K562 (cell line): ENCODE measurements at regions not wholly inside any gene's neighbourhood (a gene's known extent, or its start where the extent isn't known, plus 50 kb on each side); places are given as distances from the start of the nearest gene placed in this dataset.

Experiments
- ATAC-seq: fragments of 200-7000 bp; cut with Tn5 transposase; 3 replicates; pipeline ENCODE4 v1.9.1; 2020; ENCODE audit warnings: moderate library complexity
- BruUV-seq: library from RNA; stranded (reverse); fragments of 400-500 nt; replicated peaks from 2 replicates; lab custom pipeline; 2021; lab: Mats Ljungman, UMichigan
- CTCF ChIA-PET: fragments of 300-600 bp; formaldehyde crosslinking; extraction: SDS; loops from one replicate; lab custom pipeline; 2021; ENCODE audit warnings: low intra/inter-chr PET ratio; lab: Yijun Ruan, JAX
- POLR2A ChIA-PET: fragments of 300-600, 350-650 bp; sonication (Branson Sonifier 250); formaldehyde crosslinking; extraction: SDS; loops from one replicate; lab custom pipeline; 2021; ENCODE audit warnings: antibody characterized with exemption, inconsistent platforms; lab: Yijun Ruan, JAX
- DNase-seq, 4 experiments: peaks; one replicate each; pipeline versions ENCODE4 v3.0.0 to v3.0.0-alpha.2; 2011 to 2018; ENCODE audit warnings: low spot score in 3 of 4, mixed read lengths in 3 of 4; ENCODE audit errors: extremely low read depth in 1 of 4
- FAIRE-seq: peaks from 2 replicates; lab custom pipeline; 2011; peaks lifted over from hg19 to GRCh38; lab: Jason Lieb, UNC
- H2AFZ ChIP-seq: 2 replicates; pipeline ENCODE4 v1.6.0; 2011; ENCODE audit warnings: low read depth, low read length, control low read depth, inconsistent platforms
- H3K27ac ChIP-seq: fragments of 200-600 bp; 3 replicates; pipeline ENCODE4 v1.8.0; 2011; ENCODE audit warnings: low read depth, mild to moderate bottlenecking, control low read depth, inconsistent platforms, low read length, moderate library complexity, mixed read lengths; ENCODE audit errors: extremely low read depth
- H3K27me3 ChIP-seq, 2 experiments: fragments of 300-600 bp in 1 of 2; 2 replicates in 1 of 2; 3 replicates in 1 of 2; pipeline versions ENCODE4 v1.6.0 to v1.8.0; 2011; ENCODE audit warnings: inconsistent platforms in 2 of 2, low read length in 2 of 2, mild to moderate bottlenecking in 1 of 2, mixed read lengths in 1 of 2, moderate library complexity in 1 of 2; ENCODE audit not compliant: control insufficient read depth in 2 of 2, insufficient read depth in 2 of 2
- H3K36me3 ChIP-seq: fragments of 300-600 bp; 3 replicates; pipeline ENCODE4 v1.8.0; 2011; ENCODE audit warnings: mild to moderate bottlenecking, low read length, inconsistent platforms; ENCODE audit not compliant: control insufficient read depth, insufficient read depth
- H3K4me1 ChIP-seq, 2 experiments: fragments of 200-600 bp in 1 of 2; replicated peaks in 1 of 2; 2 replicates in 1 of 2; 3 replicates in 1 of 2; pipeline versions ENCODE4 v1.5.1 to v1.8.0; 2011; ENCODE audit warnings: inconsistent platforms in 2 of 2, low read length in 2 of 2, mild to moderate bottlenecking in 1 of 2, mixed read lengths in 1 of 2, moderate library complexity in 1 of 2; ENCODE audit not compliant: control insufficient read depth in 2 of 2, insufficient read depth in 2 of 2
- H3K4me2 ChIP-seq: 2 replicates; pipeline ENCODE4 v1.6.1; 2011; ENCODE audit warnings: low read length, control low read depth, inconsistent platforms, mixed read lengths; ENCODE audit not compliant: insufficient read depth
- H3K4me3 ChIP-seq: fragments of 200-600 bp; sonication (generic), shearing (Covaris generic); 2 replicates; pipeline ENCODE4 v1.5.1; 2016; ENCODE audit warnings: control low read depth, inconsistent platforms
- H3K79me2 ChIP-seq: fragments of 200-600 bp; 3 replicates; pipeline ENCODE4 v1.8.0; 2011; ENCODE audit warnings: low read length, inconsistent platforms; ENCODE audit not compliant: control insufficient read depth, insufficient read depth
- H3K9ac ChIP-seq, 2 experiments: 2 replicates each; pipeline versions ENCODE4 v1.6.0 to v1.6.1; 2011; ENCODE audit warnings: low read depth in 2 of 2, low read length in 2 of 2, control low read depth in 1 of 2, inconsistent platforms in 1 of 2, mild to moderate bottlenecking in 1 of 2, mixed read lengths in 1 of 2; ENCODE audit not compliant: insufficient read depth in 1 of 2
- H3K9me1 ChIP-seq: one replicate; pipeline ENCODE4 v1.6.0; 2011; ENCODE audit warnings: inconsistent platforms, mild to moderate bottlenecking, low read length, moderate library complexity; ENCODE audit not compliant: control insufficient read depth, insufficient read depth
- H3K9me3 ChIP-seq: replicated peaks from 2 replicates; pipeline ENCODE4 v1.5.1; 2011; ENCODE audit warnings: low read depth, low read length, inconsistent platforms; ENCODE audit not compliant: control insufficient read depth, insufficient read depth
- H4K20me1 ChIP-seq: replicated peaks from 2 replicates; pipeline ENCODE4 v1.6.1; 2011; ENCODE audit warnings: low read length, inconsistent platforms, mixed read lengths; ENCODE audit not compliant: control insufficient read depth, insufficient read depth
- CREM ChIP-seq: IDR thresholded peaks from 2 replicates; pipeline ENCODE4 v1.6.1; 2014; ENCODE audit warnings: antibody characterized with exemption, low read depth
- EHMT2 ChIP-seq: fragments of 450-650 bp; IDR thresholded peaks from 2 replicates; pipeline ENCODE4 v1.6.1; 2018; ENCODE audit warnings: antibody characterized with exemption
- ETV6 ChIP-seq, 3 experiments: fragments of 150-350 bp in 1 of 3; sonication (generic) in 1 of 3; formaldehyde crosslinking in 1 of 3; IDR thresholded peaks; 2 replicates each; pipeline versions ENCODE4 v1.6.1 to v1.8.0; 2014 to 2022; ENCODE audit warnings: borderline replicate concordance in 2 of 3, low read depth in 2 of 3, antibody characterized with exemption in 1 of 3, low read length in 1 of 3, mild to moderate bottlenecking in 1 of 3, missing genetic modification reagents in 1 of 3
- HNRNPUL1 ChIP-seq: fragments of 200-400 bp; formaldehyde crosslinking; IDR thresholded peaks from 2 replicates; pipeline ENCODE4 v1.6.1; 2017; ENCODE audit warnings: low read length
- MEF2A ChIP-seq: IDR thresholded peaks from 2 replicates; pipeline ENCODE4 v1.6.1; 2011; ENCODE audit warnings: low read depth, mild to moderate bottlenecking, low read length, moderate library complexity; ENCODE audit not compliant: control insufficient read depth
- POLR2AphosphoS5 ChIP-seq: IDR thresholded peaks from 2 replicates; pipeline ENCODE4 v1.6.1; 2011; ENCODE audit warnings: mild to moderate bottlenecking, low read depth, low read length, moderate library complexity; ENCODE audit not compliant: control insufficient read depth, insufficient read depth
- PPARD ChIP-seq: fragments of 250-450 bp; sonication (Bioruptor Pico); IDR thresholded peaks from 2 replicates; pipeline ENCODE4 v1.8.0; 2022; ENCODE audit warnings: inconsistent platforms, mild to moderate bottlenecking, moderate library complexity
- RBM15 ChIP-seq: fragments of 200-400 bp; formaldehyde crosslinking; IDR thresholded peaks from 2 replicates; pipeline ENCODE4 v1.6.1; 2018; ENCODE audit warnings: mild to moderate bottlenecking, low read length, moderate library complexity; ENCODE audit not compliant: insufficient read depth
- TSC22D4 ChIP-seq: fragments of 450-650 bp; IDR thresholded peaks from 2 replicates; pipeline ENCODE4 v1.6.1; 2016; ENCODE audit warnings: missing genetic modification characterization, missing biosample characterization, control low read depth
- ZNF12 ChIP-seq: sonication (generic); formaldehyde crosslinking; IDR thresholded peaks from 2 replicates; pipeline ENCODE4 v1.4.0; 2020; ENCODE audit warnings: mild to moderate bottlenecking, missing genetic modification reagents
- ZNF146 ChIP-seq: IDR thresholded peaks from one replicate; pipeline ENCODE4 v1.6.1; 2018; ENCODE audit warnings: missing compliant biosample characterization; ENCODE audit not compliant: unreplicated experiment
- ZNF347 ChIP-seq: fragments of 450-650 bp; formaldehyde crosslinking; IDR thresholded peaks from 2 replicates; pipeline ENCODE4 v1.4.0; 2020; ENCODE audit warnings: low read depth, mild to moderate bottlenecking, moderate library complexity
- ZNF551 ChIP-seq: fragments of 250-450 bp; sonication (Bioruptor Pico); IDR thresholded peaks from 2 replicates; pipeline ENCODE4 v1.5.0; 2021; ENCODE audit warnings: mild to moderate bottlenecking, moderate library complexity
- ZNF57 ChIP-seq: fragments of 450-650 bp; formaldehyde crosslinking; IDR thresholded peaks from 2 replicates; pipeline ENCODE4 v1.4.0; 2020; ENCODE audit warnings: mild to moderate bottlenecking, moderate library complexity
- WGBS: fragments of 100-300 bp; shearing (Covaris generic); methylation state at CpG from one replicate; pipeline ENCODE4 v1.1.6; 2016; ENCODE audit warnings: low coverage, mixed read lengths; ENCODE audit not compliant: insufficient coverage; ENCODE audit errors: missing lambda C conversion rate; 5-methylcytosine and 5-hydroxymethylcytosine counted together
- in situ Hi-C: fragments of 300-500 bp; cut with MboI; formaldehyde crosslinking; loops from 4 replicates; pipeline ENCODE4 v1.15.0; 2018; ENCODE audit warnings: inconsistent platforms, mixed read lengths
- intact Hi-C: fragments of 100-400 bp; cut with micrococcal nuclease; formaldehyde crosslinking; loops from 2 replicates; pipeline ENCODE4 v1.14.2; 2022
- TF ChIP-seq, protein P1 (sequence below): fragments of 200-400 bp; formaldehyde crosslinking; IDR thresholded peaks from 2 replicates; pipeline ENCODE4 v1.6.1; 2017; ENCODE audit warnings: mild to moderate bottlenecking, low read depth, low read length, moderate library complexity
- TF ChIP-seq, protein P2 (sequence below): fragments of 450-650 bp; formaldehyde crosslinking; IDR thresholded peaks from 2 replicates; pipeline ENCODE4 v1.4.0; 2020; ENCODE audit warnings: mild to moderate bottlenecking, mixed read lengths
- TF ChIP-seq, protein P3 (sequence below): fragments of 150-350 bp; conservative IDR thresholded peaks from 2 replicates; pipeline ENCODE4 v1.6.1; 2014; ENCODE audit warnings: low read length

DNA sequence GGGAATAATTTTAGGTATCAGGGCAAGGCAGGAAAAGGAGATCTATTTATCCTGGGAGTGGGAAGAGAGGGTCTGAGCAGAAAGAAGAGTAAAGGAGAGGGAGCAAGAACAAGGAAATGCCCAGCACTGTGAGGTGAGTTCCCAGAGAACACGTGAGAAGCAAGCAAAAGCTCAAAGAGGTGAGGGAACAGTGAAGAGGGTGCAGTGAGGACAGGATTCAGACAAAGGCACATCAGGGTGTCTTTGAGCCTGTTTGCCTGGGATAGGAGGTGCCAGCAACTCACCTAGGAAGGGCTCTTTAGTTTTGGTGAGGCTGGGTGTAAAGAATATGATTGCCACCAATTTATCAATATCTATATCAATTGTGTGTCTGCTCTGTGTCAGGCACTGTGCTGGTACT, 88.9 kb upstream of the NRXN3 start:
- Histone ChIP-seq H3K4me2 (no peak overlapping the region), H4K20me1 (no peaks in the 10 kb centered on the region), H3K27ac (no peak overlapping the region), H3K4me3 (no peak overlapping the region), H3K4me1 (no peaks in the 10 kb centered on the region), H3K36me3 (no peaks in the 10 kb centered on the region), H3K27me3 (peaks cover 0 to 4% of the 10 kb centered on the region in 2 experiments; a peak in 1 of 5 replicates), H3K9me1 (no peaks in the 10 kb centered on the region), H3K9me3 (no peaks in the 10 kb centered on the region), H2AFZ (no peak overlapping the region), H3K79me2 (no peaks in the 10 kb centered on the region), H3K9ac (no peak overlapping the region)
- ChIA-PET CTCF (no interaction called here), POLR2A (interaction anchor here (0.5 kb wide), 1 partner anchor 74 kb away, joined by 3 read pairs; no protein-coding TSS in a partner anchor)
- in situ Hi-C loops = no loop called here
- no TSS peak for BruUV-seq
- no peak for DNase-seq
- intact Hi-C loops = no loop called here
- WGBS = 0% methylated on average over 1 of the region's 1 CpG
- no peak for ATAC-seq
- no peak for FAIRE-seq
- TF ChIP-seq ZNF57 (CRISPR knock-in tag) (no peak), PPARD (no peak), CREM (no peak), ZNF146 (CRISPR knock-in tag) (no peak), EHMT2 (no peak), ZNF347 (no peak), ETV6 (IDR thresholded peaks at IDR 0.05; ENCODE audit: borderline replicate concordance in 1 of 2, low read depth in 2 of 2, low read length in 1 of 2) (no peak), ETV6 (CRISPR knock-in tag; IDR thresholded peaks at IDR 0.05; ENCODE audit: borderline replicate concordance) (no peak), ZNF12 (CRISPR knock-in tag) (no peak), MEF2A (no peak), RBM15 (no peak), HNRNPUL1 (no peak), ZNF551 (CRISPR knock-in tag) (no peak), POLR2AphosphoS5 (no peak), TSC22D4 (tag) (no peak)
- TF ChIP-seq, protein P1, sequence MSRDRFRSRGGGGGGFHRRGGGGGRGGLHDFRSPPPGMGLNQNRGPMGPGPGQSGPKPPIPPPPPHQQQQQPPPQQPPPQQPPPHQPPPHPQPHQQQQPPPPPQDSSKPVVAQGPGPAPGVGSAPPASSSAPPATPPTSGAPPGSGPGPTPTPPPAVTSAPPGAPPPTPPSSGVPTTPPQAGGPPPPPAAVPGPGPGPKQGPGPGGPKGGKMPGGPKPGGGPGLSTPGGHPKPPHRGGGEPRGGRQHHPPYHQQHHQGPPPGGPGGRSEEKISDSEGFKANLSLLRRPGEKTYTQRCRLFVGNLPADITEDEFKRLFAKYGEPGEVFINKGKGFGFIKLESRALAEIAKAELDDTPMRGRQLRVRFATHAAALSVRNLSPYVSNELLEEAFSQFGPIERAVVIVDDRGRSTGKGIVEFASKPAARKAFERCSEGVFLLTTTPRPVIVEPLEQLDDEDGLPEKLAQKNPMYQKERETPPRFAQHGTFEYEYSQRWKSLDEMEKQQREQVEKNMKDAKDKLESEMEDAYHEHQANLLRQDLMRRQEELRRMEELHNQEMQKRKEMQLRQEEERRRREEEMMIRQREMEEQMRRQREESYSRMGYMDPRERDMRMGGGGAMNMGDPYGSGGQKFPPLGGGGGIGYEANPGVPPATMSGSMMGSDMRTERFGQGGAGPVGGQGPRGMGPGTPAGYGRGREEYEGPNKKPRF = no peak
- TF ChIP-seq, protein P2, sequence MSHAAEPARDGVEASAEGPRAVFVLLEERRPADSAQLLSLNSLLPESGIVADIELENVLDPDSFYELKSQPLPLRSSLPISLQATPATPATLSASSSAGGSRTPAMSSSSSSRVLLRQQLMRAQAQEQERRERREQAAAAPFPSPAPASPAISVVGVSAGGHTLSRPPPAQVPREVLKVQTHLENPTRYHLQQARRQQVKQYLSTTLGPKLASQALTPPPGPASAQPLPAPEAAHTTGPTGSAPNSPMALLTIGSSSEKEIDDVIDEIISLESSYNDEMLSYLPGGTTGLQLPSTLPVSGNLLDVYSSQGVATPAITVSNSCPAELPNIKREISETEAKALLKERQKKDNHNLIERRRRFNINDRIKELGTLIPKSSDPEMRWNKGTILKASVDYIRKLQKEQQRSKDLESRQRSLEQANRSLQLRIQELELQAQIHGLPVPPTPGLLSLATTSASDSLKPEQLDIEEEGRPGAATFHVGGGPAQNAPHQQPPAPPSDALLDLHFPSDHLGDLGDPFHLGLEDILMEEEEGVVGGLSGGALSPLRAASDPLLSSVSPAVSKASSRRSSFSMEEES = no peak
- TF ChIP-seq, protein P3, sequence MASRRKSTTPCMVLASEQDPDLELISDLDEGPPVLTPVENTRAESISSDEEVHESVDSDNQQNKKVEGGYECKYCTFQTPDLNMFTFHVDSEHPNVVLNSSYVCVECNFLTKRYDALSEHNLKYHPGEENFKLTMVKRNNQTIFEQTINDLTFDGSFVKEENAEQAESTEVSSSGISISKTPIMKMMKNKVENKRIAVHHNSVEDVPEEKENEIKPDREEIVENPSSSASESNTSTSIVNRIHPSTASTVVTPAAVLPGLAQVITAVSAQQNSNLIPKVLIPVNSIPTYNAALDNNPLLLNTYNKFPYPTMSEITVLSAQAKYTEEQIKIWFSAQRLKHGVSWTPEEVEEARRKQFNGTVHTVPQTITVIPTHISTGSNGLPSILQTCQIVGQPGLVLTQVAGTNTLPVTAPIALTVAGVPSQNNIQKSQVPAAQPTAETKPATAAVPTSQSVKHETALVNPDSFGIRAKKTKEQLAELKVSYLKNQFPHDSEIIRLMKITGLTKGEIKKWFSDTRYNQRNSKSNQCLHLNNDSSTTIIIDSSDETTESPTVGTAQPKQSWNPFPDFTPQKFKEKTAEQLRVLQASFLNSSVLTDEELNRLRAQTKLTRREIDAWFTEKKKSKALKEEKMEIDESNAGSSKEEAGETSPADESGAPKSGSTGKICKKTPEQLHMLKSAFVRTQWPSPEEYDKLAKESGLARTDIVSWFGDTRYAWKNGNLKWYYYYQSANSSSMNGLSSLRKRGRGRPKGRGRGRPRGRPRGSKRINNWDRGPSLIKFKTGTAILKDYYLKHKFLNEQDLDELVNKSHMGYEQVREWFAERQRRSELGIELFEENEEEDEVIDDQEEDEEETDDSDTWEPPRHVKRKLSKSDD = no peak
